Testis (tissue), 2 donors: ENCODE measurements at regions not wholly inside any gene's neighbourhood (a gene's known extent, or its start where the extent isn't known, plus 50 kb on each side); places are given as distances from the start of the nearest gene placed in this dataset.
"Not testable (repeated sequence)": the region's sequence is repeated elsewhere in the genome, so short reads cannot be mapped to it uniquely, and the experiment has no call there.

Experiments used
- CTCF ChIP-seq, 3 experiments: fragments of 450-650 bp in 2 of 3; fragments of 200-600 bp in 1 of 3; sonication (generic) in 1 of 3; IDR thresholded peaks; one replicate each; pipeline ENCODE4 v1.5.1; 2016 to 2019; ENCODE audit warnings: antibody characterized with exemption in 3 of 3, mild to moderate bottlenecking in 2 of 3, moderate library complexity in 1 of 3
- POLR2A ChIP-seq: fragments of 450-650 bp; IDR thresholded peaks from one replicate; pipeline ENCODE4 v1.6.1; 2017; ENCODE audit warnings: antibody characterized with exemption, mild to moderate bottlenecking, moderate library complexity

GRCh38 chrX:1816387-1816982 is 201.6 kb downstream of the ASMT start:
- not testable (repeated sequence) for TF ChIP-seq POLR2A; CTCF (IDR thresholded peaks at IDR 0.05)
